PFSK-1 (cell line): ENCODE measurements at regions not wholly inside any gene's neighbourhood (a gene's known extent, or its start where the extent isn't known, plus 50 kb on each side); places are given as distances from the start of the nearest gene placed in this dataset.

ENCODE experiments used
- POLR2AphosphoS5 ChIP-seq: IDR thresholded peaks from 2 replicates; pipeline ENCODE4 v1.6.1; 2012; ENCODE audit warnings: low read depth, mild to moderate bottlenecking, control low read depth, low read length, moderate library complexity
- REST ChIP-seq, 2 experiments: IDR thresholded peaks; 2 replicates each; pipeline versions ENCODE4 v1.6.1 to v1.8.0; 2011 to 2012; ENCODE audit warnings: low read depth in 2 of 2, low read length in 2 of 2, control low read depth in 1 of 2, inconsistent platforms in 1 of 2, mild to moderate bottlenecking in 1 of 2, moderate library complexity in 1 of 2; ENCODE audit not compliant: insufficient read depth in 1 of 2

GRCh38 chr2:126752876-126753275, 96.9 kb downstream of the GYPC start:
- TF ChIP-seq REST (IDR thresholded peaks at IDR 0.05; ENCODE audit: insufficient read depth in 1 of 2, low read depth in 2 of 2, low read length in 2 of 2): no peak
- no peak for TF ChIP-seq POLR2AphosphoS5
